ENCODE measurements at regions not wholly inside any gene's neighbourhood (a gene's known extent, or its start where the extent isn't known, plus 50 kb on each side); places are given as distances from the start of the nearest gene placed in this dataset.

DNA sequence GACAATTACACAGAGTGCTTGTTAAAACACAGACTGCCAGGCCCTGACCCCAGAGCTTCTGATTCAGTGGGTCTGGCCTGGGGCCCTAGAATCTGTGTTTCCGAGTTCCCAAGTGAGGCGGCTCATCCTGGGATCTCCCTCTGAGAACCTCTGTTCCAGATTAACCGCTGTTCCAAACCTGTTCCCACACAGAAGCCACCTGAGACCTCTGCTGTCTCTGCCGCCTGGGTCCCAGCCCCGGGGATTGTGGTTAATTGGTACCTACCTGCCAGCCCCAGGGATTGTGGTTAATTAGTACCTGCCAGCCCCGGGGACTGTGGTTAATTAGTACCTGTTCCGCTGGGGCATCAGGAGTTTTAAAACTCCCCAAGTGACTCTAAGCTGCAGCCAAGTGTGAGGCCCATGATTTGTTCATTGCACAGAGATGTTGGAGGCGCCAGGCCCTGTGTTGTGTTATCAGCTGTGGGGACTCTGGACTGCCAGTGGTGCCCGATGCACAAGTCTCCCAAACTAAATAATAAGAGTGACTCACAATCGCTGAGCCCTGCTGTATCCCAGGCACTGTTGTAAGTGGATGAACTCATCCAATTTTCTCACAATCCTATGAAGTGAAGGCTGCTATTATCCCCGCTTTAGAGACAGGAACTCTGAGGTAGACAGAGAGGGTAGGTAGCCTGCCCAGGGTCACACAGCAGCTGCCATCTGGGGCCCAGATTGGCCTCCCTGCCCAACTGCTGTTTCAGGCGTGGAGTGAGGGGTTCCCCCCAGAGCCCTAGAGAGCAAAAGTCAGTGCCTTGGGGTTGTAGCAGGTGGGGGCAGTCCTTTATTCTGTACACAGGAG is 219.7 kb downstream of the IRF8 start:
- TF ChIP-seq, protein P1, sequence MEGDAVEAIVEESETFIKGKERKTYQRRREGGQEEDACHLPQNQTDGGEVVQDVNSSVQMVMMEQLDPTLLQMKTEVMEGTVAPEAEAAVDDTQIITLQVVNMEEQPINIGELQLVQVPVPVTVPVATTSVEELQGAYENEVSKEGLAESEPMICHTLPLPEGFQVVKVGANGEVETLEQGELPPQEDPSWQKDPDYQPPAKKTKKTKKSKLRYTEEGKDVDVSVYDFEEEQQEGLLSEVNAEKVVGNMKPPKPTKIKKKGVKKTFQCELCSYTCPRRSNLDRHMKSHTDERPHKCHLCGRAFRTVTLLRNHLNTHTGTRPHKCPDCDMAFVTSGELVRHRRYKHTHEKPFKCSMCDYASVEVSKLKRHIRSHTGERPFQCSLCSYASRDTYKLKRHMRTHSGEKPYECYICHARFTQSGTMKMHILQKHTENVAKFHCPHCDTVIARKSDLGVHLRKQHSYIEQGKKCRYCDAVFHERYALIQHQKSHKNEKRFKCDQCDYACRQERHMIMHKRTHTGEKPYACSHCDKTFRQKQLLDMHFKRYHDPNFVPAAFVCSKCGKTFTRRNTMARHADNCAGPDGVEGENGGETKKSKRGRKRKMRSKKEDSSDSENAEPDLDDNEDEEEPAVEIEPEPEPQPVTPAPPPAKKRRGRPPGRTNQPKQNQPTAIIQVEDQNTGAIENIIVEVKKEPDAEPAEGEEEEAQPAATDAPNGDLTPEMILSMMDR (IDR thresholded peaks at IDR 0.05; ENCODE audit: low read depth, low read length, poor library complexity, severe bottlenecking), result no peak
- no peak for TF ChIP-seq EZH2phosphoT487 (IDR thresholded peaks at IDR 0.05; ENCODE audit: borderline replicate concordance, low read length)

Data from DOHH2 (cell line).